Astrocyte (in vitro differentiated cells and primary cell): ENCODE measurements at regions not wholly inside any gene's neighbourhood (a gene's known extent, or its start where the extent isn't known, plus 50 kb on each side); places are given as distances from the start of the nearest gene placed in this dataset.
"Not testable (repeated sequence)": the region's sequence is repeated elsewhere in the genome, so short reads cannot be mapped to it uniquely, and the experiment has no call there.

Source experiments
- DNase-seq: peaks from one replicate; pipeline ENCODE4 v3.0.0-alpha.2; 2010; ENCODE audit warnings: low read depth
- FAIRE-seq: peaks from 2 replicates; lab custom pipeline; 2011; peaks lifted over from hg19 to GRCh38; lab: Jason Lieb, UNC
- H2AFZ ChIP-seq: 2 replicates; pipeline ENCODE4 v1.6.0; 2012; ENCODE audit warnings: low read depth, low read length, inconsistent platforms
- H3K27ac ChIP-seq: 2 replicates; pipeline ENCODE4 v1.5.1; 2011; ENCODE audit warnings: low read depth, low read length, inconsistent platforms
- H3K27me3 ChIP-seq: 2 replicates; pipeline ENCODE4 v1.6.0; 2011; ENCODE audit warnings: low read length, inconsistent platforms; ENCODE audit not compliant: insufficient read depth
- H3K36me3 ChIP-seq: 2 replicates; pipeline ENCODE4 v1.5.1; 2011; ENCODE audit warnings: low read length, inconsistent platforms; ENCODE audit not compliant: insufficient read depth
- H3K4me1 ChIP-seq: 2 replicates; pipeline ENCODE4 v1.5.1; 2011; ENCODE audit warnings: low read length, inconsistent platforms; ENCODE audit not compliant: insufficient read depth
- H3K4me2 ChIP-seq: 2 replicates; pipeline ENCODE4 v1.6.0; 2012; ENCODE audit warnings: low read length, inconsistent platforms
- H3K4me3 ChIP-seq: 2 replicates; pipeline ENCODE4 v1.5.1; 2011; ENCODE audit warnings: low read depth, mild to moderate bottlenecking, low read length, inconsistent platforms; ENCODE audit not compliant: insufficient read depth
- H3K79me2 ChIP-seq: 2 replicates; pipeline ENCODE4 v1.6.0; 2012; ENCODE audit warnings: mild to moderate bottlenecking, low read length, inconsistent platforms; ENCODE audit not compliant: insufficient read depth
- H3K9ac ChIP-seq: 2 replicates; pipeline ENCODE4 v1.6.0; 2012; ENCODE audit warnings: mild to moderate bottlenecking, low read length, inconsistent platforms
- H3K9me3 ChIP-seq: 2 replicates; pipeline ENCODE4 v1.5.1; 2012; ENCODE audit warnings: low read depth, mild to moderate bottlenecking, low read length, inconsistent platforms; ENCODE audit not compliant: insufficient read depth
- H4K20me1 ChIP-seq: 2 replicates; pipeline ENCODE4 v1.6.0; 2012; ENCODE audit warnings: low read length, inconsistent platforms; ENCODE audit not compliant: insufficient read depth
- H3K27ac Mint-ChIP-seq: one replicate; pipeline ENCODE4 v1.8.0; 2021; ENCODE audit warnings: mild to moderate bottlenecking, mixed read lengths; ENCODE audit not compliant: unreplicated experiment
- H3K27me3 Mint-ChIP-seq: one replicate; pipeline ENCODE4 v1.8.0; 2021; ENCODE audit warnings: low read depth, mixed read lengths; ENCODE audit not compliant: unreplicated experiment
- H3K36me3 Mint-ChIP-seq: one replicate; pipeline ENCODE4 v1.8.0; 2021; ENCODE audit warnings: low read depth, mixed read lengths; ENCODE audit not compliant: unreplicated experiment
- H3K4me1 Mint-ChIP-seq: one replicate; pipeline ENCODE4 v1.8.0; 2021; ENCODE audit warnings: low read depth, mixed read lengths; ENCODE audit not compliant: unreplicated experiment
- H3K4me3 Mint-ChIP-seq: one replicate; pipeline ENCODE4 v1.8.0; 2021; ENCODE audit warnings: mild to moderate bottlenecking, moderate library complexity, mixed read lengths; ENCODE audit not compliant: unreplicated experiment
- H3K9me3 Mint-ChIP-seq: one replicate; pipeline ENCODE4 v1.8.0; 2021; ENCODE audit warnings: mild to moderate bottlenecking, mixed read lengths; ENCODE audit not compliant: unreplicated experiment
- CTCF ChIP-seq: IDR thresholded peaks from 2 replicates; pipeline ENCODE4 v1.5.1; 2011; ENCODE audit warnings: low read depth, mild to moderate bottlenecking, inconsistent platforms, low read length, moderate library complexity; ENCODE audit not compliant: insufficient read depth
- EZH2 ChIP-seq: IDR thresholded peaks from 2 replicates; pipeline ENCODE4 v1.6.1; 2012; ENCODE audit warnings: mild to moderate bottlenecking, low read length, inconsistent platforms; ENCODE audit not compliant: insufficient read depth

DNA sequence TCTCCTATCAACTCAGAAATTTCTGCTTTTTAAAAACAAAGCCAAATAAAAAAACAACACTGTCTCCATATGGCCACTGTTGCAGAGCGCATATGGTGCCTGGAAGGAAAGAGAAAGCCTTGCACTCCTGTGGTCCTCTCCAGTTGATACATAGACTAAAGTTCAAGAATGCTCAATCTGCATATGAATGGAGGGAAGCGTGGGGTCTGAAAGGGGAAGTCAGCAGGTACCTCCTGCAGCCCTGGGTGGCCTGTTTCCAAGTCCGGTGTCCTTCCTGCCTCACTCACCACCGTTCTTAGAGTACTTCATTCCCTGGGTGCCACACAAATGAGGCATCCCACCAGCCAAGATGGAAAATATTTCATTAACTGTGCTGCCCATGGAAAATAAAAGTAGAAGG lies 138.3 kb upstream of the PALS2 start:
- Mint-ChIP-seq H3K4me3 (no peak overlapping the region), H3K27me3 (no peaks in the 10 kb centered on the region), H3K9me3 (peaks cover 3% of the 10 kb centered on the region), H3K4me1 (no peaks in the 10 kb centered on the region), H3K27ac (no peak overlapping the region), H3K36me3 (no peaks in the 10 kb centered on the region)
- Histone ChIP-seq H2AFZ (no peak overlapping the region), H3K27ac (no peak overlapping the region), H3K9ac (no peak overlapping the region), H3K4me3 (no peak overlapping the region), H4K20me1 (no peaks in the 10 kb centered on the region), H3K79me2 (no peaks in the 10 kb centered on the region), H3K36me3 (no peaks in the 10 kb centered on the region), H3K4me1 (no peaks in the 10 kb centered on the region), H3K4me2 (no peak overlapping the region), H3K27me3 (no peaks in the 10 kb centered on the region), H3K9me3 (no peaks in the 10 kb centered on the region)
- FAIRE-seq (no peak), DNase-seq (no peak)
- TF ChIP-seq EZH2 (no peak), CTCF (no peak)

- no peaks in the 10 kb centered on the region for H3K27me3 Mint-ChIP-seq
- peaks cover 3% of the 10 kb centered on the region for H3K9me3 Mint-ChIP-seq
- Histone ChIP-seq H3K9ac (no peak overlapping the region), H3K27ac (no peak overlapping the region), H3K79me2 (no peaks in the 10 kb centered on the region), H3K36me3 (no peaks in the 10 kb centered on the region), H3K4me3 (no peak overlapping the region), H4K20me1 (no peaks in the 10 kb centered on the region), H3K4me2 (no peak overlapping the region), H3K9me3 (no peaks in the 10 kb centered on the region), H3K27me3 (no peaks in the 10 kb centered on the region), H2AFZ (no peak overlapping the region), H3K4me1 (no peaks in the 10 kb centered on the region)
- no peaks in the 10 kb centered on the region for H3K36me3 Mint-ChIP-seq
- TF ChIP-seq EZH2 (no peak), CTCF (no peak)
- peaks cover 3% of the 10 kb centered on the region for H3K4me1 Mint-ChIP-seq
- DNase-seq = no peak
- H3K4me3 Mint-ChIP-seq = no peak overlapping the region
- FAIRE-seq = no peak
- no peak overlapping the region for H3K27ac Mint-ChIP-seq
These were observed 136.9 kb upstream of the PALS2 start for GRCh38 chr7:24436131-24436920.

- Mint-ChIP-seq H3K4me1 (peaks cover 3% of the 10 kb centered on the region), H3K4me3 (no peak overlapping the region), H3K27ac (no peak overlapping the region), H3K9me3 (peaks cover 3% of the 10 kb centered on the region), H3K36me3 (no peaks in the 10 kb centered on the region), H3K27me3 (no peaks in the 10 kb centered on the region)
- no peak for FAIRE-seq
- H3K4me1 ChIP-seq = no peaks in the 10 kb centered on the region
- no peaks in the 10 kb centered on the region for H4K20me1 ChIP-seq
- no peak overlapping the region for H3K4me2 ChIP-seq
- no peak overlapping the region for H3K4me3 ChIP-seq
- no peaks in the 10 kb centered on the region for H3K27me3 ChIP-seq
- H3K27ac ChIP-seq = no peak overlapping the region
- no peaks in the 10 kb centered on the region for H3K36me3 ChIP-seq
- H3K79me2 ChIP-seq = no peaks in the 10 kb centered on the region
- H3K9ac ChIP-seq = no peak overlapping the region
- H2AFZ ChIP-seq = no peak overlapping the region
- TF ChIP-seq EZH2 (no peak), CTCF (no peak)
- no peak for DNase-seq
- no peaks in the 10 kb centered on the region for H3K9me3 ChIP-seq
These were observed 135.0 kb upstream of the PALS2 start for GRCh38 chr7:24438232-24438631.

DNA sequence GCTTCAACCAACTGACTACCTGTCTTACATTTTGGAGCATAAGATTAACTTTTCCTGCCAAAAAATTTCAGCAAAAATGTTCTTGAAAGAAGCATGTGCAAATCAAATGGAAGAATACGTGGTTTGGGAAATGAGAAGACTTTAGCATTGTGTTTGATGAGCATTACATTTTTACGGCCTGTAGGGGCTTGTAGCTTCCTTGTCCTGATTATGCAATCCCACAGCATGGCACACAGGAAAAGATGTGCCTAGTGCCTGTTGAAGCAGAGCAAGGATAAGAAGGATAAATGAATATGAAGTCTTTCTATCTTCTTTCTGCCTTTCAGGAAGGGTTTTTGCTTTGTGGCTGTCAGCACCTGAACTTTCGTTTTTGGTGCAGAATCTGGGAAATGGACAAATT lies 134.1 kb upstream of the PALS2 start:
- H3K27me3 ChIP-seq, H3K27ac ChIP-seq, H3K4me1 Mint-ChIP-seq, H4K20me1 ChIP-seq, H3K9me3 Mint-ChIP-seq, H3K9ac ChIP-seq, H3K9me3 ChIP-seq, H3K4me1 ChIP-seq, H3K36me3 ChIP-seq, DNase-seq, H3K27ac Mint-ChIP-seq, H2AFZ ChIP-seq, FAIRE-seq, H3K79me2 ChIP-seq, H3K4me2 ChIP-seq, H3K4me3 ChIP-seq, H3K27me3 Mint-ChIP-seq, H3K36me3 Mint-ChIP-seq, H3K4me3 Mint-ChIP-seq: not testable (repeated sequence)
